Pancreas (tissue), 10 donors: ENCODE measurements at regions not wholly inside any gene's neighbourhood (a gene's known extent, or its start where the extent isn't known, plus 50 kb on each side); places are given as distances from the start of the nearest gene placed in this dataset.

Source experiments
- ATAC-seq, 4 donors: fragments of 200-7000 bp; cut with Tn5 transposase; one replicate each; pipeline versions ENCODE4 v1.8.0 to v1.9.1; 2020; ENCODE audit warnings: mild to moderate bottlenecking in 4 of 4, moderate library complexity in 4 of 4
- DNase-seq, 6 donors: peaks; one replicate each; pipeline ENCODE4 v3.0.0-alpha.2; 2020
- FAIRE-seq: peaks from 2 replicates; lab custom pipeline; 2012; peaks lifted over from hg19 to GRCh38; lab: Jason Lieb, UNC
- H3K27ac ChIP-seq, 4 donors: fragments of 200-600 bp; sonication (generic); 1 replicate in 3 of 4; 2 replicates in 1 of 4; pipeline versions ENCODE4 v1.5.0 to v1.8.0; 2020
- H3K27me3 ChIP-seq, 4 donors: fragments of 200-600 bp; one replicate each; pipeline ENCODE4 v1.8.0; 2021
- H3K36me3 ChIP-seq, 3 donors: fragments of 200-600 bp; sonication (generic) in 1 of 3; one replicate each; pipeline versions ENCODE4 v1.5.0 to v1.8.0; 2020 to 2021
- H3K4me1 ChIP-seq, 3 donors: fragments of 200-600 bp; one replicate each; pipeline ENCODE4 v1.8.0; 2021
- H3K4me3 ChIP-seq, 4 donors: fragments of 200-600 bp; sonication (generic) in 2 of 4; one replicate each; pipeline versions ENCODE4 v1.5.0 to v1.8.0; 2020 to 2021
- H3K9me3 ChIP-seq, 4 donors: fragments of 200-600 bp; one replicate each; pipeline ENCODE4 v1.8.0; 2021
- CTCF ChIP-seq, 4 donors: fragments of 200-600 bp; sonication (generic) in 3 of 4; IDR thresholded peaks; one replicate each; pipeline versions ENCODE4 v1.5.0 to v1.8.0; 2021; ENCODE audit warnings: antibody characterized with exemption in 4 of 4
- WGBS, 2 donors: extraction: QIAGEN DNeasy Blood & Tissue Kit; methylation state at CpG; one replicate each; pipeline ENCODE4 v1.1.7; 2013; 5-methylcytosine and 5-hydroxymethylcytosine counted together
- intact Hi-C, 3 donors: fragments of 100-400 bp; cut with DNase I; formaldehyde crosslinking; loops; one replicate each; pipeline versions ENCODE4 v1.11.1 to v1.14.2; 2022
- donor health status: healthy with polysubstance abuse.
- donor health status: DM: no; HTN: no; CAD: no; lungs with moderate emphysema.
- donor health status: DM: no; HTN: no; CAD: no.
- donor health status: control.
- donor health status: control.
- donor health status: Bipolar disorder and iron deficiency.
- donor health status: DM: yes; HTN: yes; CAD: no.
- donor health status: DM: no; HTN: no; CAD: no.
- donor health status: DM: no; HTN: no; CAD: no.
- donor health status: DM: yes; HTN: yes; CAD: no.

- no peaks in the 10 kb centered on the region for H3K4me1 ChIP-seq
- FAIRE-seq (no peak), DNase-seq (no peak), ATAC-seq (no peak)
- no peaks in the 10 kb centered on the region for H3K36me3 ChIP-seq
- no peaks in the 10 kb centered on the region for H3K27me3 ChIP-seq
- no peaks in the 10 kb centered on the region for H3K9me3 ChIP-seq
- intact Hi-C loops, result no loop called here
- 80 to 86% methylated on average over 4 of the region's 4 CpGs for WGBS, 2 donors
- no peak for TF ChIP-seq CTCF (IDR thresholded peaks at IDR 0.05)
- H3K27ac ChIP-seq, result no peak overlapping the region
- no peak overlapping the region for H3K4me3 ChIP-seq
Observed at GRCh38 chr3:41094351-41094750, 105.0 kb upstream of the CTNNB1 start.

- no peak for FAIRE-seq
- no peak overlapping the region for H3K27ac ChIP-seq
- no peaks in the 10 kb centered on the region for H3K9me3 ChIP-seq
- no peak for DNase-seq
- TF ChIP-seq CTCF (IDR thresholded peaks at IDR 0.05), result no peak
- intact Hi-C loops, result no loop called here
- no peak for ATAC-seq
- no peaks in the 10 kb centered on the region for H3K36me3 ChIP-seq
- H3K27me3 ChIP-seq, result no peaks in the 10 kb centered on the region
- no peaks in the 10 kb centered on the region for H3K4me1 ChIP-seq
- H3K4me3 ChIP-seq, result no peak overlapping the region
- WGBS, 2 donors, result 63 to 72% methylated on average over 8 of the region's 8 CpGs
Observed at GRCh38 chr3:41095702-41096101, 103.6 kb upstream of the CTNNB1 start.

GRCh38 chr3:41097896-41098496 is 101.3 kb upstream of the CTNNB1 start:
- no peak for ATAC-seq
- intact Hi-C loops, result no loop called here
- no peaks in the 10 kb centered on the region for H3K36me3 ChIP-seq
- no peaks in the 10 kb centered on the region for H3K4me1 ChIP-seq
- 83 to 87% methylated on average over 3 of the region's 3 CpGs for WGBS, 2 donors
- H3K27ac ChIP-seq, result no peak overlapping the region
- no peak overlapping the region for H3K4me3 ChIP-seq
- TF ChIP-seq CTCF (IDR thresholded peaks at IDR 0.05), result no peak
- FAIRE-seq, result no peak
- H3K9me3 ChIP-seq, result no peaks in the 10 kb centered on the region
- no peaks in the 10 kb centered on the region for H3K27me3 ChIP-seq
- DNase-seq, result no peak

- DNase-seq (no peak), FAIRE-seq (no peak), ATAC-seq (no peak)
- Histone ChIP-seq H3K9me3 (no peaks in the 10 kb centered on the region), H3K36me3 (no peaks in the 10 kb centered on the region), H3K4me1 (no peaks in the 10 kb centered on the region), H3K4me3 (no peak overlapping the region), H3K27ac (no peak overlapping the region), H3K27me3 (no peaks in the 10 kb centered on the region)
- WGBS, 2 donors, result 90 to 100% methylated on average over 1 of the region's 1 CpG
- TF ChIP-seq CTCF (IDR thresholded peaks at IDR 0.05), result no peak
- intact Hi-C loops, result no loop called here
Observed at GRCh38 chr3:41101231-41101630, 98.1 kb upstream of the CTNNB1 start.

- H3K4me3 ChIP-seq, result no peak overlapping the region
- H3K27ac ChIP-seq, result no peak overlapping the region
- no peaks in the 10 kb centered on the region for H3K36me3 ChIP-seq
- no peaks in the 10 kb centered on the region for H3K27me3 ChIP-seq
- ATAC-seq (peak in 2 of 4 donors; percentile 46 to 50), DNase-seq (no peak), FAIRE-seq (no peak)
- no peak for TF ChIP-seq CTCF (IDR thresholded peaks at IDR 0.05)
- no peaks in the 10 kb centered on the region for H3K9me3 ChIP-seq
- intact Hi-C loops, result no loop called here
- no peaks in the 10 kb centered on the region for H3K4me1 ChIP-seq
- 73 to 75% methylated on average over 5 of the region's 5 CpGs for WGBS, 2 donors
Observed at GRCh38 chr3:41102053-41102556, 97.2 kb upstream of the CTNNB1 start.
